ENCODE measurements at regions not wholly inside any gene's neighbourhood (a gene's known extent, or its start where the extent isn't known, plus 50 kb on each side); places are given as distances from the start of the nearest gene placed in this dataset.
A peak's percentile ranks its signal among the peaks of the same experiment; 100 is the strongest.

DNA sequence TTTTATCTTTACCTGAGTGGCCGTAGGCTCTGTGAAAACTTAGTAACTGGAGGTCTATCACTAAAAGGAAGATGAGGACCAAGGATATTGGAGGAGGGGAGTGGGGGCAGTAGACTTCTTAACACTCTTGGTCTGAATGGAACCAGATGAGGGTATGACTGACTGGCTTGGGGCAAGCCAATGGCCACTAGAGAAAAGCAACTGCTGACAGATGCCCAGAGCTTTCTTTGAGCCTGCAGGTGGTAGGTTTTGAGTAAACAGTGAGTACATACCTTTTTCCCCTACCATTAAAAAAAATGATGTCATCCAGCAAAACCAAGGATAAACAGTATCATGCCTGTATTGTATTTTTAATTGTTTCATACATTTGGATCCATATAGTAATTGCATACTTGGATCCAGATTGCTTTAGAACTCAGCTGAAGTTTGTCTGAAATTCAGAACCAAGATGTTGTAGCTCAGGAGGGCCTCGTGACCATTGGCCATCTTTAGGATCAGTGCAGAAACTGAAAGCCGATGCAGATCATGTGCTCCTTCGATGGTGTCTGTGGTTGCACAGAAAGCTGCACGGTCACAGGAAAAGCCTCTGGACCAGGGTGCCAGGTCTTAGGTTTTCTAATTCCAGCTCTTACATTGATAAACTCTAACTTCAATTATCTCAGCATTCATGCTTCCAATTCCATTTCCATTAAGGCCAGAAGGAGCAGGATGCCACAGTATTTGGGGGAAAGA is 131.0 kb downstream of the PDGFRA start:
- TF ChIP-seq, protein P1, sequence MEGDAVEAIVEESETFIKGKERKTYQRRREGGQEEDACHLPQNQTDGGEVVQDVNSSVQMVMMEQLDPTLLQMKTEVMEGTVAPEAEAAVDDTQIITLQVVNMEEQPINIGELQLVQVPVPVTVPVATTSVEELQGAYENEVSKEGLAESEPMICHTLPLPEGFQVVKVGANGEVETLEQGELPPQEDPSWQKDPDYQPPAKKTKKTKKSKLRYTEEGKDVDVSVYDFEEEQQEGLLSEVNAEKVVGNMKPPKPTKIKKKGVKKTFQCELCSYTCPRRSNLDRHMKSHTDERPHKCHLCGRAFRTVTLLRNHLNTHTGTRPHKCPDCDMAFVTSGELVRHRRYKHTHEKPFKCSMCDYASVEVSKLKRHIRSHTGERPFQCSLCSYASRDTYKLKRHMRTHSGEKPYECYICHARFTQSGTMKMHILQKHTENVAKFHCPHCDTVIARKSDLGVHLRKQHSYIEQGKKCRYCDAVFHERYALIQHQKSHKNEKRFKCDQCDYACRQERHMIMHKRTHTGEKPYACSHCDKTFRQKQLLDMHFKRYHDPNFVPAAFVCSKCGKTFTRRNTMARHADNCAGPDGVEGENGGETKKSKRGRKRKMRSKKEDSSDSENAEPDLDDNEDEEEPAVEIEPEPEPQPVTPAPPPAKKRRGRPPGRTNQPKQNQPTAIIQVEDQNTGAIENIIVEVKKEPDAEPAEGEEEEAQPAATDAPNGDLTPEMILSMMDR (conservative IDR thresholded peaks at IDR 0.05; ENCODE audit: control insufficient read depth, insufficient read depth, low read depth, low read length) = no peak
- no peak overlapping the region for H3K4me3 ChIP-seq (ENCODE audit: control insufficient read depth, low read depth, low read length)
- DNase-seq (ENCODE audit: low read depth) = no peak

DNA sequence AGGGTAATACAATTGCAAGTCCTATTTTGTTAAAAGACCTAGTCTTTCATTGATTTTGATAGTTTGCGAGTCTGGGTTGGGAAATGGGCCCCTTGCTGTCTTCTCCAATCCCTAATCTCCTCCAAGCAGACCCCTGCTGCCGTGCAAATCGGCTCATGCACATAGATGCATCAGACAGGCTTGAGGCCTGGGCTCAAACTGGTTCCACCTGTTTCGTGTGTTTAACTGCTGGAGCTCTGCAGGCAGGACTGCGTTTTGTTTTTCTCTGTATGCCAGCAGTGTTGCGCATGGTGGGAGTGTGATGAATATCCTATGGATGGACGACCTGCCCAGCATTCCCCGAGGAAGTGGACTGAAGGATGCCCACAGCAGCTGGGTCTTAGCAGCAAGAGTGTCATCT is 133.9 kb downstream of the PDGFRA start:
- no peak for DNase-seq (ENCODE audit: low read depth)
- TF ChIP-seq, protein P1 (conservative IDR thresholded peaks at IDR 0.05; ENCODE audit: control insufficient read depth, insufficient read depth, low read depth, low read length) = no peak
- H3K4me3 ChIP-seq (ENCODE audit: control insufficient read depth, low read depth, low read length) = no peak overlapping the region

DNA sequence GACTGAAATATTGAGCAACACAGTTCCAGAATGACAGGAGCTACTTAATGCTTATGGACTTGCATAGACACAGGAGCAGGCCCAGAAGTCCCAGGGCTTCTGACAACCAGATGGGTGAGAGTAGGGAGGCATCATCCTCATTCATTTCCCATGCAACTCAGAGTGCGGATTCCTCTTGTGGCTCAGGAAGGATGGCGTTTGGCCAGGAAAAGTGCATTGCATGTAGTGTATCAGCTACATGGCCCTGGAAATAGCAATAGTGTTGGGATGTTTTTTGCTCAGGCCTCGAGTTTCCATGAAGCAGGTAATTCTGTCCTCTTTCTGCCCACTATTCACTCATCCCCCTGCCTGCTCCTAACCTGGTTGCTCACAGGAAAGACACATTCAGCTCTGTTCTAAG is 136.6 kb downstream of the PDGFRA start:
- H3K4me3 ChIP-seq (ENCODE audit: control insufficient read depth, low read depth, low read length) = no peak overlapping the region
- DNase-seq (ENCODE audit: low read depth) = no peak
- TF ChIP-seq, protein P1 (conservative IDR thresholded peaks at IDR 0.05; ENCODE audit: control insufficient read depth, insufficient read depth, low read depth, low read length) = no peak

DNA sequence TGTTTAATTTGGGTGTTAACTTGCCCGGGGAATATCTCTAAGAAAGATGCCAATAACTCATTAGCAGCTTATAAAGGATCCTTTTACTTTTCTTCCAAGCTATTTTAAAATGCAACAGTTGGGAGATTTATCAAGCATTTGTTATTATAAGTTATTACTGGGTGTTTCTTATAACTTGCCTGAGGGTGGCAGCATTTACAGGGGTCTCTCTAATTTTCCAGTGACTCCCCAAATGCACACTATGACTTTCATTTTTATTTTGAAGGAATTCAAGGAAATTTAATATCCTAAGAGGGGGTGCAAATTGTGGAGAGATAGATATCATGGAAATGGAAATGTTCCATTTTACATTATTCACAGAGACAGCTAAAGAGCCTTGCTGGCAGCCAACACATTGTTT is 138.0 kb downstream of the PDGFRA start:
- no peak for DNase-seq (ENCODE audit: low read depth)
- TF ChIP-seq, protein P1 (conservative IDR thresholded peaks at IDR 0.05; ENCODE audit: control insufficient read depth, insufficient read depth, low read depth, low read length) = peak; percentile 12
- no peak overlapping the region for H3K4me3 ChIP-seq (ENCODE audit: control insufficient read depth, low read depth, low read length)

DNA sequence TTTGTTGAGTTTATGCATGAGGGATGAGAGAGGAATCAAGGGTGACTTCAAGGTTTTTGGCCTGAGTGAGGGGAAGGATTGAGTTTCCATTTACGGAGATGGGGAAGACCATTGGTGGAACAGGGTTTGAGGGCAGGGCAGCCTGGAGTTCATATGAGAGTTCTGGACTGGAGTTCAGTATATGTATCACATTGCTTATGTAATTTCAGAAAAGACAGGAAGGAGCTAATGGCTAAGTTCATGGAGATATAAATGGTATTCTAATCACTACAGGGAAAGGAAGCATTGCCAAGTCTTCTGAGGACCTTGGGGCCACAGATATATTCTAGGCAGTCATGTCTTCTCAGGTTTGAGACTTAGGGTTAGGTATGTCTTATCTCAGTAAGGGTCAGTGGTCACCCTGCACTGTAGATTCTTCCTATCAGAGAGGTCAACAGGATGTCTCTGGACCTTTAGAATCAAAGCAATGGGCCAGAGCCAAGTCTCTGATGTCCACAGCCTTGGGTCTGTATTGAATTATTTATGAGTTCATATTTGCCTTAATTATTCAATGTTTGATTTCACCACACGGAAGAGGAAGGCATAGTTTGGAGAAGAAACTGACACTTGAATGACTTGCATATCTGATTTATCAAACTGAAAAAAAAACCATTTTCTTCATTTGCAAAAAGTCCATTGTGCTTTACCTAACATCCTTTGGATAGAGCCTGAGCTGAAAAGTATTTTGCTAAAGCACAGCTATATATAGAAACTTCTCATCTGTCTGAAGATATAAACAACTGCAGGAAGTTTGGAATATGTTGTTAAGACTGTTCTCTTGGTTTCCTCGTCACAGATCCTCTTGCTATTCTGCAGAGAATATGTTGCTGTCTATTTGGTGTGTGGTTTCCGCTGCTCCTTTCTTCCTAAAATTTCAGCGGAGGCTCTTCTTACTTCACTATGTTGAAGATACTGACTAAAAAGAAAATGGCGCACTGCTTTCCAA is 139.5 kb downstream of the PDGFRA start:
- TF ChIP-seq, protein P1 (conservative IDR thresholded peaks at IDR 0.05; ENCODE audit: control insufficient read depth, insufficient read depth, low read depth, low read length) = no peak
- DNase-seq (ENCODE audit: low read depth) = no peak
- no peak overlapping the region for H3K4me3 ChIP-seq (ENCODE audit: control insufficient read depth, low read depth, low read length)

DNA sequence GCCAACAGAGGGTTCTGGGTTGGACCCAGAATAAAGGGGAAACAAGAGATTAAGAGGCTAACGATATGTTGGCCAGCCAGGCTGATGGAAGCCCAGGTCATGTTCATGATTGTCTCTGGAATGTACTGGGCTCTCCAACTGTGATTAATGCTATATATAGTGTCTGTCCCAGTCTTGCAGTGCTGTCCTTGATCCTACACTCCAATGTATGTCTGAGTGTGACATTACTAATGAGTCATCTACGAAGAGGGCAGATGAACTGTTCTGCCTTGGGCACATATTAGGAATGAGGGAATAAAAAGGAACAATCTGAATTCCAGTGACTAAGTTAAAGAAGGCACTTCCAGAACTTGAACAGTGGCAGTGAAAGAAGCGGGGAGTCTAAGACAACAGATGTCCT is 142.1 kb downstream of the PDGFRA start:
- DNase-seq (ENCODE audit: low read depth) = no peak
- no peak overlapping the region for H3K4me3 ChIP-seq (ENCODE audit: control insufficient read depth, low read depth, low read length)
- TF ChIP-seq, protein P1 (conservative IDR thresholded peaks at IDR 0.05; ENCODE audit: control insufficient read depth, insufficient read depth, low read depth, low read length) = no peak

Measured in fibroblast of mammary gland (primary cell).